SU-DHL-6 (cell line): ENCODE measurements at regions not wholly inside any gene's neighbourhood (a gene's known extent, or its start where the extent isn't known, plus 50 kb on each side); places are given as distances from the start of the nearest gene placed in this dataset.

Source experiments
- H2AFZ ChIP-seq: fragments of 200-600 bp; sonication (generic); 2 replicates; pipeline ENCODE4 v1.6.1; 2014; ENCODE audit warnings: low read depth, mild to moderate bottlenecking, moderate library complexity, mixed read lengths, antibody characterized with exemption, low read length; ENCODE audit not compliant: severe bottlenecking
- H3F3A ChIP-seq: fragments of 200-600 bp; shearing (Covaris generic); 2 replicates; pipeline ENCODE4 v1.6.0; 2016; ENCODE audit warnings: antibody characterized with exemption, mild to moderate bottlenecking; ENCODE audit not compliant: insufficient read depth
- H3K27ac ChIP-seq: fragments of 200-600 bp; sonication (generic); 2 replicates; pipeline ENCODE4 v1.5.1; 2016; ENCODE audit warnings: low read depth, mild to moderate bottlenecking, low read length, moderate library complexity, mixed read lengths
- H3K27me3 ChIP-seq: fragments of 200-600 bp; sonication (generic), shearing (Covaris generic); 2 replicates; pipeline ENCODE4 v1.6.0; 2014; ENCODE audit warnings: mild to moderate bottlenecking, low read length
- H3K36me3 ChIP-seq: fragments of 200-600 bp; sonication (generic); 2 replicates; pipeline ENCODE4 v1.6.1; 2014; ENCODE audit warnings: mild to moderate bottlenecking, low read length, mixed read lengths
- H3K4me2 ChIP-seq: fragments of 300-600, 200-600 bp; shearing (Covaris generic), sonication (generic); 2 replicates; pipeline ENCODE4 v1.6.0; 2014; ENCODE audit warnings: low read length, low read depth, mild to moderate bottlenecking; ENCODE audit not compliant: poor library complexity, severe bottlenecking
- H3K4me3 ChIP-seq: fragments of 200-600 bp; sonication (generic); 2 replicates; pipeline ENCODE4 v1.5.1; 2014; ENCODE audit warnings: antibody characterized with exemption, low read length, mild to moderate bottlenecking, mixed read lengths; ENCODE audit not compliant: insufficient read depth, poor library complexity, severe bottlenecking
- H3K79me2 ChIP-seq: fragments of 200-600 bp; sonication (generic); 2 replicates; pipeline ENCODE4 v1.6.1; 2014; ENCODE audit warnings: mild to moderate bottlenecking, low read length, moderate library complexity; ENCODE audit not compliant: insufficient read depth
- H3K9ac ChIP-seq: fragments of 200-600 bp; sonication (generic); 2 replicates; pipeline ENCODE4 v1.7.0; 2014; ENCODE audit warnings: mild to moderate bottlenecking, low read length
- H3K9me2 ChIP-seq: fragments of 200-600 bp; sonication (generic); replicated peaks from 2 replicates; pipeline ENCODE4 v1.6.1; 2014; ENCODE audit warnings: low read length; ENCODE audit not compliant: insufficient read depth
- H3K9me3 ChIP-seq: fragments of 200-600 bp; sonication (generic); 2 replicates; pipeline ENCODE4 v1.6.1; 2014; ENCODE audit warnings: low read length, mixed read lengths; ENCODE audit not compliant: insufficient read depth
- H4K20me1 ChIP-seq: fragments of 200-600 bp; sonication (generic); 2 replicates; pipeline ENCODE4 v1.6.1; 2014; ENCODE audit warnings: low read depth, mild to moderate bottlenecking, antibody characterized with exemption, low read length, moderate library complexity, mixed read lengths
- EZH2phosphoT487 ChIP-seq: fragments of 200-600 bp; sonication (generic), shearing (Covaris generic); conservative IDR thresholded peaks from 2 replicates; pipeline ENCODE4 v1.6.1; 2018; ENCODE audit warnings: mild to moderate bottlenecking, antibody characterized with exemption, low read length, moderate library complexity, mixed read lengths
- TF ChIP-seq, protein P1 (sequence below): fragments of 200-600 bp; sonication (generic); IDR thresholded peaks from one replicate; pipeline ENCODE4 v1.5.1; 2017; ENCODE audit warnings: antibody characterized with exemption, mild to moderate bottlenecking, low read length, moderate library complexity; ENCODE audit not compliant: insufficient read depth, poor library complexity, severe bottlenecking

DNA sequence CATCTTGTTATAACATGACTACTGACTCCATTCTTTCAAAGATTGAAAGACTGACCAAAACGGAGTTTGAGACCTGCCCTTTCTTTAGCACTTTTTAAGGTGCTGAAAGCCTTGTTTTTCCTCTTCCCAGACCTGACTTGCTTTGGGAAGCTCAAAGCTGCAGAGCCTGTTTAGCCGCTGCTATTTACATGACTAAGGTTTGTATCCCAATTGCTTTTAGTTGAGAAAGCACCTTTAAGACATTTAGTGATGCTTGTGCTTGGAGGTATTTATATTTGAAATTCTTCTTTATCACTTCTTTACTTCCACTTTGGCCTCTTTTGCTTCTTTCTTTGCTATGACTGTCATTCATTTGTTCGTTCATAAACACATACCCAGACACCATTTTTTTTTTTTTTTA is 182.6 kb upstream of the ELL2 start:
- Histone ChIP-seq H2AFZ (no peak overlapping the region), H3K9me2 (no peaks in the 10 kb centered on the region), H3K4me2 (no peak overlapping the region)

DNA sequence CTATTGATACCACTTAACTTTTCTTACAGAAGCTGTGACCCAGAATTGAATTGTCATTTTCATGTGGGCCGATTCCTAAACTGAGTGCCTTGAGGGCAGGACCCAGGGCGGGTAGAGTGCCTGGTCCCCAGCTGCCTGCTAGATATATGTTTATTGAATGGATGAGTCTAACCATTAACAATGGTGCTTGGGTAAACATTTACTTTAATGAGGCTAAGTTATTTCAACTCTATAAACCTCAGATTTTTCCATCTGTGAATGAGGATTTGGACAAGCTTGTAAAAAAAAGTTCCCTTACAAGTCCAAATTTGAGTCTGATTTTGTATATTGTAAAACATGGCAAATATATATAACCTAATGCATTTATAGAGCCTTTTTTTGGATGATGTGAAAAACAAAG is 181.8 kb upstream of the ELL2 start:
- no peak overlapping the region for H2AFZ ChIP-seq
- H3K4me2 ChIP-seq, result no peak overlapping the region
- no peaks in the 10 kb centered on the region for H3K36me3 ChIP-seq
- no peaks in the 10 kb centered on the region for H3K27me3 ChIP-seq
- no peaks in the 10 kb centered on the region for H3K9me3 ChIP-seq
- no peak overlapping the region for H3K4me3 ChIP-seq
- no peaks in the 10 kb centered on the region for H3F3A ChIP-seq
- no peaks in the 10 kb centered on the region for H3K79me2 ChIP-seq
- no peak overlapping the region for H3K9ac ChIP-seq
- no peak for TF ChIP-seq EZH2phosphoT487
- TF ChIP-seq, protein P1, sequence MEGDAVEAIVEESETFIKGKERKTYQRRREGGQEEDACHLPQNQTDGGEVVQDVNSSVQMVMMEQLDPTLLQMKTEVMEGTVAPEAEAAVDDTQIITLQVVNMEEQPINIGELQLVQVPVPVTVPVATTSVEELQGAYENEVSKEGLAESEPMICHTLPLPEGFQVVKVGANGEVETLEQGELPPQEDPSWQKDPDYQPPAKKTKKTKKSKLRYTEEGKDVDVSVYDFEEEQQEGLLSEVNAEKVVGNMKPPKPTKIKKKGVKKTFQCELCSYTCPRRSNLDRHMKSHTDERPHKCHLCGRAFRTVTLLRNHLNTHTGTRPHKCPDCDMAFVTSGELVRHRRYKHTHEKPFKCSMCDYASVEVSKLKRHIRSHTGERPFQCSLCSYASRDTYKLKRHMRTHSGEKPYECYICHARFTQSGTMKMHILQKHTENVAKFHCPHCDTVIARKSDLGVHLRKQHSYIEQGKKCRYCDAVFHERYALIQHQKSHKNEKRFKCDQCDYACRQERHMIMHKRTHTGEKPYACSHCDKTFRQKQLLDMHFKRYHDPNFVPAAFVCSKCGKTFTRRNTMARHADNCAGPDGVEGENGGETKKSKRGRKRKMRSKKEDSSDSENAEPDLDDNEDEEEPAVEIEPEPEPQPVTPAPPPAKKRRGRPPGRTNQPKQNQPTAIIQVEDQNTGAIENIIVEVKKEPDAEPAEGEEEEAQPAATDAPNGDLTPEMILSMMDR, result no peak
- no peaks in the 10 kb centered on the region for H3K9me2 ChIP-seq
- H3K27ac ChIP-seq, result no peak overlapping the region
- no peaks in the 10 kb centered on the region for H4K20me1 ChIP-seq

More for the DNA sequence above, 182.6 kb upstream of the ELL2 start:
- Histone ChIP-seq H3K9ac (no peak overlapping the region), H3K79me2 (no peaks in the 10 kb centered on the region), H3K27me3 (no peaks in the 10 kb centered on the region), H3K36me3 (no peaks in the 10 kb centered on the region), H3F3A (no peaks in the 10 kb centered on the region), H3K9me3 (no peaks in the 10 kb centered on the region), H3K4me3 (no peak overlapping the region), H4K20me1 (no peaks in the 10 kb centered on the region), H3K27ac (no peak overlapping the region)
- no peak for TF ChIP-seq EZH2phosphoT487
- TF ChIP-seq, protein P1, result no peak

DNA sequence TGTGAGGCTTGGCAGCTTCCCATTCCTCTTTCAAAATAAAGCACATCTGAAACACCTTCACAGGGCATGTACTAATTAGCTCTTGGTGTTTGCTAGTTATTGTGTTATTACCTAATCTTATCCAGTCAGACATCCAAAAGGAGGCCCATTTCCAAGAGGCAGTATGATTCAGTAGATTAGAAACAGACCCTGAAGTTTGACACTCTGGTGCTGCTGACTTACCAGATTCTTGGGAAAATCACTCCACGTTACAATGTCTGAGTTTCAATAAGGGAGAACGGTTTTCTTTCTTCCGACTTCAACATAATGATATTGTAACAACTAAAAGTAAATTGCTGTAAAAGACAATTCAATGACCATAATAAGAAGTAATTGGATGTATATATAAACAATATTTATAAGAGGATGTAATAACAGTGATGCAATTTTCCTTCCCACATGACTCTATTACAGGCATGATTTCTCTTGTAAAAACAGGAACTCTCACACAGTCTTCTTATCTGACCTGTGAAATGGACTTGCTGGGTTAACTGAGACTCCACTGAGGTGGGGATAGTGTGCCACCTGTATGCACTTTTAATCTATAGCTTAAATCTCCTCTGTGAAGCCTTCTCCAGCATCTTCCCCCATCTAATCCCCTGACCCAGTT is 181.3 kb upstream of the ELL2 start:
- no peak overlapping the region for H2AFZ ChIP-seq
- TF ChIP-seq EZH2phosphoT487, result no peak
- TF ChIP-seq, protein P1, result no peak
- no peaks in the 10 kb centered on the region for H3K36me3 ChIP-seq
- no peaks in the 10 kb centered on the region for H3F3A ChIP-seq
- no peaks in the 10 kb centered on the region for H3K9me3 ChIP-seq
- no peak overlapping the region for H3K27ac ChIP-seq
- H3K79me2 ChIP-seq, result no peaks in the 10 kb centered on the region
- H3K4me2 ChIP-seq, result no peak overlapping the region
- no peak overlapping the region for H3K4me3 ChIP-seq
- no peak overlapping the region for H3K9ac ChIP-seq
- H4K20me1 ChIP-seq, result no peaks in the 10 kb centered on the region
- no peaks in the 10 kb centered on the region for H3K27me3 ChIP-seq
- H3K9me2 ChIP-seq, result no peaks in the 10 kb centered on the region
